T-helper 17 cell (primary cell): ENCODE measurements at regions not wholly inside any gene's neighbourhood (a gene's known extent, or its start where the extent isn't known, plus 50 kb on each side); places are given as distances from the start of the nearest gene placed in this dataset.
"Not testable (repeated sequence)": the region's sequence is repeated elsewhere in the genome, so short reads cannot be mapped to it uniquely, and the experiment has no call there.

Source experiments
- ATAC-seq: fragments of 150-1000 bp; cut with Tn5 transposase; 2 replicates; pipeline ENCODE4 v1.10.0; 2021; ENCODE audit warnings: mild to moderate bottlenecking, moderate library complexity
- DNase-seq, 3 donors: peaks; one replicate each; pipeline versions ENCODE4 v3.0.0 to v3.0.0-alpha.2; 2020 to 2021
- H3K9me3 ChIP-seq: one replicate; pipeline ENCODE4 v1.7.0; 2013; ENCODE audit warnings: low read length, mild to moderate bottlenecking; ENCODE audit not compliant: control insufficient read depth, poor library complexity, severe bottlenecking
- H3K27ac Mint-ChIP-seq: one replicate; pipeline ENCODE4 v1.8.0; 2022; ENCODE audit warnings: mild to moderate bottlenecking, moderate library complexity, mixed read lengths
- H3K27me3 Mint-ChIP-seq: one replicate; pipeline ENCODE4 v1.8.0; 2022; ENCODE audit warnings: mixed read lengths
- H3K36me3 Mint-ChIP-seq: one replicate; pipeline ENCODE4 v1.8.0; 2022; ENCODE audit warnings: low read depth, mixed read lengths
- H3K4me1 Mint-ChIP-seq: one replicate; pipeline ENCODE4 v1.8.0; 2022; ENCODE audit warnings: mild to moderate bottlenecking, mixed read lengths
- H3K4me3 Mint-ChIP-seq: one replicate; pipeline ENCODE4 v1.8.0; 2022; ENCODE audit warnings: mild to moderate bottlenecking, moderate library complexity, mixed read lengths

DNA sequence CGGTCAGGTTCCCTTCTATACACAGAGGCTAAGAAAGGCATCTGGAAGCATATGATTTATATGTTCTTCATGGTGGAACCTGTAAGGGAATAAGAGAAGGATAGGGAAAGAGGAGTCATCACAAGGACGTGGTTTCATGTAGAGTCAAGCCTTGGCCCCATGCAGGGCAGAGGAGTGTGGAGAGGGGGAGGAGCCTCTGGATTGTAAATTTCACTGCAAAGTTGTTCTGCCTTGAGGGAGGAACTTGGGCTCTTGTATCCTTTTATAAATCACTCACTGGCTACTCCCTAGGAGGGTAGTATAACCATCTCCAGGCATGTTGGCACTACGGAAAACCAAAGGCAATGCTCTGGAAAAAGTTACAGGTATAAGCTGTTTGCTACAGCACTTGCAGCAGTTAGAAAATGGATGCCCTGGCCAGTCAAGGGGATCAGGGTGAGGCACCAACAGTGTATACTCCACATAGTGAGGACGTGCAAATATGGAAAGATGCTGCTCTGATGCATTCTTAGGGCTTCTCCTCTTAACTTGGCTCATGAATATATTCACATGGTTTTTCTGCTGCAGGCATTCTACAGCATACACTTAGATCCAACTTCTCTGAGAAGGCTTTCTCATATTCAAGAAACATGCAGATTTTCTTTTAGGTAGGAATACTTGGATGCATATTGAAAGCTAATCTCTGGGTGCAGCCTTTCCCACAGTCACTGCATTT, 60.3 kb upstream of the ZNF81 start:
- ATAC-seq: no peak
- peaks cover 3% of the 10 kb centered on the region for H3K4me1 Mint-ChIP-seq
- no peaks in the 10 kb centered on the region for H3K9me3 ChIP-seq

DNA sequence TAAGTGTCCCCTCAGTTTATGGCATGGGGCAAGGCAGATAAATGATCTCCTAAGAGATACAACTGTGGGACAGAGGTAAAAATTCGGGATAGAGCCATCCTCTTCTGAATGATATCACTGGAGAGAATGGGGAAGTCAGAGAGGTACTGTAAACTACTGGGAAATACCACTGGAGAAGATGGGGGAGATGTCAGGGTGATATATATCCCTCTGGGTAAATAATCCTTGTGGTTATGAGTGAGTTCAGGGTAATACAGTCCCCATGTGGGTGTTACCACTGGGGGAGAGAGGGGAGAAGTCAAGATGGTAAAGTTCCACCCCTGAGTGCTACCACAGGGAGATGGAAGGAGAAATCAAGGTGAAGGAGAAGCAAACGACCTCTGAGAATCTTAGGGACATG, 63.9 kb upstream of the ZNF81 start:
- Mint-ChIP-seq H3K36me3 (peaks cover 5% of the 10 kb centered on the region), H3K4me1 (no peaks in the 10 kb centered on the region), H3K27ac (no peak overlapping the region), H3K4me3 (no peak overlapping the region), H3K27me3 (peaks cover 17% of the 10 kb centered on the region)
- no peaks in the 10 kb centered on the region for H3K9me3 ChIP-seq
- DNase-seq (no peak), ATAC-seq (no peak)

More for the DNA sequence above, 60.3 kb upstream of the ZNF81 start:
- H3K27ac Mint-ChIP-seq: no peak overlapping the region
- H3K27me3 Mint-ChIP-seq: peaks cover 5% of the 10 kb centered on the region
- no peak overlapping the region for H3K4me3 Mint-ChIP-seq
- no peak for DNase-seq
- peaks cover 2% of the 10 kb centered on the region for H3K36me3 Mint-ChIP-seq

DNA sequence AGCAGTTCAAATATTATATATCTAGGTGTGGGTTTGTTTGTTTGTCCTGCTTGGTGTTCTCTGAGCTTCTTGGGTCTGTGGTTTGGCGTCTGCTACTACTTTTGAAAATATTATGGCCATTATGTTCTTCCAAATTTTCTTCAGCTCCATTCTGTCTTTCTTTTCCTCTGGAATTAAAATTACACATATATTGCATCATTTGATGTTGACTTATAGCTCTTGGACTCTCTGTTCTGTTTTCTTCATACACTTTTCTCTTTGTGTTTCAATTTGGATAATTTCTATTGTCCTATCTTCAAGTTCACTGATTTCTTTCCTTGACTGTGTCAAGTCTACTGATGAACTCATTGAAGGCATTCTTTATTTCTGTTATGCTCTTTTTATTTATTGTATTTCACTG, 65.2 kb upstream of the ZNF81 start:
- no peaks in the 10 kb centered on the region for H3K9me3 ChIP-seq
- DNase-seq (no peak), ATAC-seq (no peak)
- Mint-ChIP-seq H3K4me3 (no peak overlapping the region), H3K4me1 (no peaks in the 10 kb centered on the region), H3K36me3 (peaks cover 5% of the 10 kb centered on the region), H3K27me3 (peaks cover 17% of the 10 kb centered on the region), H3K27ac (no peak overlapping the region)

GRCh38 chrX:47762826-47763225, 73.9 kb upstream of the ZNF81 start:
- not testable (repeated sequence) for ATAC-seq, H3K36me3 Mint-ChIP-seq

DNA sequence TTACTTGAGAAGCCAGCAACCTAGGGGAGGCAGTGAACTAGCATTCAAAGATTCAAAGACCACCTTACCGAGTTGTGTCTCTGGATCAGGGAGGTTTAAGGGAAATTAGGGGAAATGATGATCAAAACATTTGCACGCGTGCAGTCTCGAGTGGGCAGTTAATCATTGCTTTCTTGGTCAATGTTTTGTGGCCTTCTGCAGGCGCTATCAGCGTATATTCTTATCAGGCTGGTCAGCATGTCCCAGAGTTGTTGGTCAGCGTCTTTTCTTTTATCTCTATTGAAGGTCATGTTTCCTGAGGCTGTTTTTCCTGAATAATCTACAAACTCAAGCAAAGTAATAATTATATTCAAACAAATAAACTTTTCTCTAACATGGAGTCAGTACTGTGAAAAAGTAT, 84.0 kb upstream of the ZNF81 start:
- no peaks in the 10 kb centered on the region for H3K36me3 Mint-ChIP-seq
- ATAC-seq (no peak), DNase-seq (no peak)
- no peak overlapping the region for H3K4me3 Mint-ChIP-seq
- H3K27ac Mint-ChIP-seq: no peak overlapping the region
- H3K4me1 Mint-ChIP-seq: peaks cover 3% of the 10 kb centered on the region
- H3K9me3 ChIP-seq: no peaks in the 10 kb centered on the region
- H3K27me3 Mint-ChIP-seq: peaks cover 23% of the 10 kb centered on the region

More at GRCh38 chrX:47762826-47763225, 73.9 kb upstream of the ZNF81 start:
- not testable (repeated sequence) for H3K27ac Mint-ChIP-seq, H3K27me3 Mint-ChIP-seq, H3K4me3 Mint-ChIP-seq, H3K4me1 Mint-ChIP-seq, DNase-seq, H3K9me3 ChIP-seq

DNA sequence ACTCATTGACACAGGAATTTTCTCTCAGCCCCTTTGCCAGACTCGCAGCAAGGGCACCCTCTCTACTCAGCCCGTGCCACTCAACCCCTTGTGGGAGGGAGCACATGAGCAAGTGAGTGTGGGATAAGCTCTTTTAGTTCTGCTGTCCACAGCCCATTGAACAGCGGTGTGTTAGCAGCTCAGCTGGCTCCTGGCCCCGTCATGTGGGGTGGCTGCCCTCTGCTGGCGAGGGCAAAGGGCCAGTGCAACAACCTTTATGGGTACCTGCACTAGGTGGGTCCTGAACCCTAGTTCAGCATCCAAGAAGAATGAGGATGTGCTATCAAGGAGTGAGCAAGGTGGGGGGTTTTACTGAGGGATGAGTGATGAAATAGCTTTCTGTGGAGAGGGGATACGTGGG, 85.0 kb upstream of the ZNF81 start:
- peaks cover 26% of the 10 kb centered on the region for H3K27me3 Mint-ChIP-seq
- H3K4me3 Mint-ChIP-seq: no peak overlapping the region
- H3K36me3 Mint-ChIP-seq: no peaks in the 10 kb centered on the region
- H3K4me1 Mint-ChIP-seq: peaks cover 3% of the 10 kb centered on the region
- DNase-seq (peak in 1 of 3 donors; percentile 7), ATAC-seq (no peak)
- H3K27ac Mint-ChIP-seq: no peak overlapping the region
- H3K9me3 ChIP-seq: no peaks in the 10 kb centered on the region

GRCh38 chrX:47749185-47749967, 87.3 kb upstream of the ZNF81 start:
- H3K36me3 Mint-ChIP-seq: no peaks in the 10 kb centered on the region
- peaks cover 3% of the 10 kb centered on the region for H3K4me1 Mint-ChIP-seq
- ATAC-seq (no peak), DNase-seq (no peak)
- H3K27me3 Mint-ChIP-seq: peaks cover 24% of the 10 kb centered on the region
- H3K27ac Mint-ChIP-seq: no peak overlapping the region
- H3K9me3 ChIP-seq: no peaks in the 10 kb centered on the region
- H3K4me3 Mint-ChIP-seq: no peak overlapping the region

- H3K9me3 ChIP-seq: no peaks in the 10 kb centered on the region
- no peak for ATAC-seq
- Mint-ChIP-seq H3K36me3 (no peaks in the 10 kb centered on the region), H3K27ac (no peak overlapping the region), H3K4me1 (peaks cover 3% of the 10 kb centered on the region), H3K27me3 (peaks cover 24% of the 10 kb centered on the region), H3K4me3 (no peak overlapping the region)
- DNase-seq: no peak
These were observed 88.1 kb upstream of the ZNF81 start for GRCh38 chrX:47748576-47748975.

DNA sequence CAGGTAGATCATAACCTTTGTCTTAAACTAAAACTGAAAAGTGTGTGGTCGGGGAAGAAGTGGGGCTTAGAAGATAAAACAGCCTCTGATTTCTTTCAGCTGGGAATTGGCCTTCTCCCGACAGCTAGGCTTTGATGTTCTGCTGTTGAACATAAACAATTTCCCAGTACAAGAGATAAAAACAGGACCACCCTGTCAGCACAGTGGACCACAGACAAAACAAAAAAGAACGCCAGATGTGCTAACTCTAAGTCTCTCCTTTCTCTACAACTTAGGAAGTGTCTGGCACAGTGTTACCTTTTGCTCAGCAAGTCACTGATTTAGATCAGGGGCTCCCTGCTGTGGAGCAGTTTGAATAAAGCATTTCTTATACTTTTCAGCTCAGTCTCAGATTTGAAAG, 87.5 kb upstream of the UXT start:
- Mint-ChIP-seq H3K4me1 (peaks cover 3% of the 10 kb centered on the region), H3K27me3 (peaks cover 24% of the 10 kb centered on the region), H3K4me3 (no peak overlapping the region), H3K27ac (no peak overlapping the region), H3K36me3 (no peaks in the 10 kb centered on the region)
- no peak for ATAC-seq
- DNase-seq: no peak
- no peaks in the 10 kb centered on the region for H3K9me3 ChIP-seq

GRCh38 chrX:47745416-47745815, 86.4 kb upstream of the UXT start:
- H3K27me3 Mint-ChIP-seq: peaks cover 24% of the 10 kb centered on the region
- H3K27ac Mint-ChIP-seq: no peak overlapping the region
- ATAC-seq: no peak
- no peaks in the 10 kb centered on the region for H3K36me3 Mint-ChIP-seq
- DNase-seq: no peak
- H3K4me1 Mint-ChIP-seq: peaks cover 3% of the 10 kb centered on the region
- no peaks in the 10 kb centered on the region for H3K9me3 ChIP-seq
- H3K4me3 Mint-ChIP-seq: no peak overlapping the region

GRCh38 chrX:47743504-47743903, 84.5 kb upstream of the UXT start:
- ATAC-seq (no peak), DNase-seq (no peak)
- H3K9me3 ChIP-seq: no peaks in the 10 kb centered on the region
- Mint-ChIP-seq H3K4me3 (no peak overlapping the region), H3K27me3 (peaks cover 17% of the 10 kb centered on the region), H3K27ac (no peak overlapping the region), H3K36me3 (no peaks in the 10 kb centered on the region), H3K4me1 (peaks cover under 1% of the 10 kb centered on the region)

GRCh38 chrX:47738870-47739269, 79.9 kb upstream of the UXT start:
- H3K27ac Mint-ChIP-seq, H3K4me3 Mint-ChIP-seq, H3K4me1 Mint-ChIP-seq, ATAC-seq, H3K36me3 Mint-ChIP-seq, DNase-seq, H3K27me3 Mint-ChIP-seq, H3K9me3 ChIP-seq: not testable (repeated sequence)

GRCh38 chrX:47723689-47724088, 64.7 kb upstream of the UXT start:
- ATAC-seq: no peak
- no peaks in the 10 kb centered on the region for H3K36me3 Mint-ChIP-seq

GRCh38 chrX:47723083-47723482, 64.1 kb upstream of the UXT start:
- Mint-ChIP-seq H3K27me3 (no peaks in the 10 kb centered on the region), H3K4me3 (no peak overlapping the region), H3K27ac (peak overlapping the region; percentile 29), H3K36me3 (no peaks in the 10 kb centered on the region), H3K4me1 (peaks cover 2% of the 10 kb centered on the region)
- no peak for DNase-seq
- H3K9me3 ChIP-seq: no peaks in the 10 kb centered on the region
- no peak for ATAC-seq

More at GRCh38 chrX:47723689-47724088, 64.7 kb upstream of the UXT start:
- Mint-ChIP-seq H3K4me1 (peaks cover 2% of the 10 kb centered on the region), H3K27me3 (no peaks in the 10 kb centered on the region), H3K4me3 (no peak overlapping the region), H3K27ac (no peak overlapping the region)
- no peak for DNase-seq
- H3K9me3 ChIP-seq: no peaks in the 10 kb centered on the region
